ENCODE measurements at regions not wholly inside any gene's neighbourhood (a gene's known extent, or its start where the extent isn't known, plus 50 kb on each side); places are given as distances from the start of the nearest gene placed in this dataset.

DNA sequence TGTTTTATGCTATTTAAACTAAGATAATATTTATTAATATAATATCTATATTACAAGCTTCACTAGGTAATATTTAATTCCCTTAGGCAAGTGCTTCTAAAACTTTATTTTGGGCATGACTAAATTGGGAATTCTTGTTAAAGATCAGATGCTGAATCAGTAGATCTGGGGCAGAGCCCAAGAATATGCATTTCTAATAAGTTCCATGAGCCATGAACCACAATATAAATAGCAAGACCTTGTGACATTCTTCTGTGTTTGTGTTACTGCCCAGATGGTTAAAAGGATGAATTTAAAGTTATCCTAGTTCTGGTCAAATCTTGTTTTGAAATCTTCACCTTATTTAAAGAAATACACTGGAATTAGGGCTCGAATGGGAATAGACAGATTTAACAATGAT lies 258.4 kb upstream of the CACNA2D1 start:
- TF ChIP-seq, protein P1, sequence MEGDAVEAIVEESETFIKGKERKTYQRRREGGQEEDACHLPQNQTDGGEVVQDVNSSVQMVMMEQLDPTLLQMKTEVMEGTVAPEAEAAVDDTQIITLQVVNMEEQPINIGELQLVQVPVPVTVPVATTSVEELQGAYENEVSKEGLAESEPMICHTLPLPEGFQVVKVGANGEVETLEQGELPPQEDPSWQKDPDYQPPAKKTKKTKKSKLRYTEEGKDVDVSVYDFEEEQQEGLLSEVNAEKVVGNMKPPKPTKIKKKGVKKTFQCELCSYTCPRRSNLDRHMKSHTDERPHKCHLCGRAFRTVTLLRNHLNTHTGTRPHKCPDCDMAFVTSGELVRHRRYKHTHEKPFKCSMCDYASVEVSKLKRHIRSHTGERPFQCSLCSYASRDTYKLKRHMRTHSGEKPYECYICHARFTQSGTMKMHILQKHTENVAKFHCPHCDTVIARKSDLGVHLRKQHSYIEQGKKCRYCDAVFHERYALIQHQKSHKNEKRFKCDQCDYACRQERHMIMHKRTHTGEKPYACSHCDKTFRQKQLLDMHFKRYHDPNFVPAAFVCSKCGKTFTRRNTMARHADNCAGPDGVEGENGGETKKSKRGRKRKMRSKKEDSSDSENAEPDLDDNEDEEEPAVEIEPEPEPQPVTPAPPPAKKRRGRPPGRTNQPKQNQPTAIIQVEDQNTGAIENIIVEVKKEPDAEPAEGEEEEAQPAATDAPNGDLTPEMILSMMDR (IDR thresholded peaks at IDR 0.05) = no peak
- no peak for TF ChIP-seq POLR2A (IDR thresholded peaks at IDR 0.05)
